ENCODE measurements at regions not wholly inside any gene's neighbourhood (a gene's known extent, or its start where the extent isn't known, plus 50 kb on each side); places are given as distances from the start of the nearest gene placed in this dataset.

DNA sequence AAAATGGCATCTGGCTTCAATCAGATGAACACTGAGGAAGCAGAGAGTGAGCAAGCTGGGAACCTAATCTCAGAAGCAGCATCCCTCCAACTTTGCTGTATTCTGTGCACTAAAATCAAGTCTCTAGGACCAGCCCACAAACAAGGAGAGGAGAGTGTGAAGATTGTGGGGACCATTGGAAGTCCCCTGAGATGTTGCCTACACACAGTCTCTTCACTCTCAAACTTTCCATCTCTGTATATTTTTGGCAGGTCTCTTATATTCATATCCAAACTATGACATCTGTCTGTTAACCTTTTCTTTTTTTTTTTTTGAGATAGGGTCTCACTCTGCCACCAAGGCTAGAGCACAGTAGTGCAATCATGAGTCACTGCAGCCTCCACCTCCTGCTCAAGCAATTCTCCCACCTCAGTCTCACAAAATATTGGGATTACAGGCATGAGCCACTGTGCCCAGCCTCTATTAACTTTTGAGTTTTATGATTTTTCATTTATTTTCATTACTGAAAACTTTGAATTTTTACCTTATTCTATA, 1096.4 kb downstream of the TBC1D22A start:
- no peak for DNase-seq (ENCODE audit: low read depth)

DNA sequence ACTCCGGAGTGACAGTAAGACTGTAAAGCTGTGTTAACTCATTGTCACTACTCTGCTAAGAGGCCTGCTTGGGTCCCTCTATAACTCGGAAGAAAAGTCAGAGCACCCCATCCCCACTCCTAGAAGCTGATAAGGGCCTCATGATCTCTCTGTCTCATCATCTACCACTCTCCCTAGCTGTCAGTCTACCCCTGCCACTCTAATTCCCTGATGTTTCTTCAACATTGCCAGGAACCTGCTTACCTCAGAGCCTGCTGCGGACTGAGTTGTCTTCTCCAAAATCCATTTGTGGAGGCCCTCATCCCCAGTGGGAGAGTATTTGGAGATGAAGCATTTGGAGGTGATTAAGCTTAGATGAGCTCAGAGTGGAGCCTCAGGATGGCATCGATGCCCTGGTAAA, 1092.2 kb downstream of the TBC1D22A start:
- DNase-seq (ENCODE audit: low read depth): no peak

DNA sequence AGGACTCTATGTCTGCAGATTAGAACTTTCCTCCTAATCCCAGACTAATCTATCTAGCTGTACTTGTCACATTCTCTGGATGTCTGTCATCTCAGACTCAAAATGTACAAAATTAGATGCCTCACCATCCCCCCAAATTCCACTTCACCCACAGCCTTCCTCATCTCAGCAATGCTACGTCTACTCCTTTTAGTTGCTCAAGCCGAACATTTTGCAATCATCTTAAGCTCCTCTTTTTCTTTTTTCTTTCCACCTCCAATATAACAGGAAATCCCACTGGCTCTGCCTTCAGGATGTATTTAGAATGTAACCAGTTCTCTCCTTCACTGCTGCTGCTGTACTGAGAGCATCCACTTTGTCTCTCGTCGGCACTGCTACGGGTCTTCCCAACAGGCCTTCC, 1091.8 kb downstream of the TBC1D22A start:
- no peak for DNase-seq (ENCODE audit: low read depth)

DNA sequence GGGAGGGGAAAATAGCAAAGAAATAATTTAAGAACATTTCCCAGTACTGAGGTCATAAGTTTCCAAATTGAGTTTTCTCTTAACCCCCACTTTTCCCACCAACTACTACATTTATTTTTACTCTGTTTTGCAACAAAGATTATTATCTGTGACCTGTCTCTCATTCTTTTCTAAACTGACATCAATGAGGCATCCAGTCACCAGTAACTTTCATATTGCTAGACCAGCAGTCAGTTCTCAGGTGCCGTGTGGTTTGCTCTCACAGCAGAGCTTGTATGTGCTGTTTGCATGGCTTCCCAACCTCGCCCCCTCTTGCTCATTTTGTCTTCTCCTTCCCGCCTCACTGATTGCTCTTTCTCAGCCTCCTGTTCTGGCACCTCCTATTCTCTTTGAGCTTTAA, 1091.3 kb downstream of the TBC1D22A start:
- no peak for DNase-seq (ENCODE audit: low read depth)

DNA sequence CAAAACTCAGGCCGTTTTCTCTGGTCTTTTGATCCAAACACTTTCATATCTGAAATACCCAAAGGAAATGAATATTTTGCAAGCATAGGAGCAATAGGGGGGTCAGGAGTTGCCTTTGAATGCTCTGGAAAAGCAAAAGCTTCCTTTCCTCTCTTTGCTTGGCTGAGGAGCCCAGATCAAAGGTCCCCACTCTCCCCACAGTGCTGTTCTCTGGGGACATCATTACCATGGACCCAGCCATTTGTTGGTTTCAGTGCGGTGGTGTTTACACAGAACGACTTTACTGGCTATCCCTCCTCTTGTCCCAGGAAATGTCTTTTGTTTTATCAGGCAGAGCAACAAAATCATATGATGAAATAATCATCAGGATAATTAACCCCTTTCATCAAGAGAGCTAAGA, 1089.1 kb downstream of the TBC1D22A start:
- no peak for DNase-seq (ENCODE audit: low read depth)

DNA sequence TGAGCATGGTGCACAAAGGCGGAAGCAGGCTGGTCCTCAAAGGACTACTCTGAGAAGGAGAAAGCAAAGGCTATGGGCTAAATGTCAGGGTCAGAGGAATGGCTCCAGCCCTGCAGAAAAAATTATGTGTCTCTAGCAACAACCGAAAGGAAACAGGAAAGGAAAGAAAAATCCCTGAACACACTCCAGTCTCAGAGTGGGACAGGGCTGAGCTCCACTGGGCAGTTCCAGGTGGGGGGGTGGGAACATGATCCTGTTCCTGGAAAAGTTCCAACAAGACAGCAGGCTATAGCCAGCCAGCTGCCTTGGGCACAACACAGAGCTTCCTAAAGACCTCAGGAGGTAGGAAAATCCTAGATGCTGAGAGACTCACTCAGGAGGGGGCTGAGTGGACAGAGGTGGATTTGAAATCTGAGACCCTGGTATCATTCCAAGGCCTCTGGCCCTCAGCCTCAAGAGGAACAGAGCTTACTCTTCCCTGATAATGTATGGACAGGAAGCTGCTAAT, 1088.2 kb downstream of the TBC1D22A start:
- no peak for DNase-seq (ENCODE audit: low read depth)

DNA sequence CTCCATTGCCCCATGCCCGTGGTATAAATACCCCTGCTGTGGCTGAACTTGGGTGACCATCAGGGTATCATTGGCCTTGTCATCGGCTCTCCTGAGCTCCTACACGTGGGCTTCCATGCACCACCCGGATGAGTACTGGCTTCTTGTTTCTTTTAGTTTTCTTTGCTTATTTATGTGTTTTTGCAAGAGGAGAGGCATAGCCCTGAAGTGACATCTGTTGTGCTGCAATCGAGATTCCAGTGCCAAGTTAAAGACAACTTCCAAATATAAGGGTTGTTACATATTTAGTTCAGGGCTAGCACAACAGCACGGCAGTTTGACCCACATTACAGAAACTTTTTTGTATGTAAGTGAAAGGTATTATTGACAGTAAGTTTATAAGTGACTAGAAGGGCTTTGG, 1087.1 kb downstream of the TBC1D22A start:
- no peak for DNase-seq (ENCODE audit: low read depth)

DNA sequence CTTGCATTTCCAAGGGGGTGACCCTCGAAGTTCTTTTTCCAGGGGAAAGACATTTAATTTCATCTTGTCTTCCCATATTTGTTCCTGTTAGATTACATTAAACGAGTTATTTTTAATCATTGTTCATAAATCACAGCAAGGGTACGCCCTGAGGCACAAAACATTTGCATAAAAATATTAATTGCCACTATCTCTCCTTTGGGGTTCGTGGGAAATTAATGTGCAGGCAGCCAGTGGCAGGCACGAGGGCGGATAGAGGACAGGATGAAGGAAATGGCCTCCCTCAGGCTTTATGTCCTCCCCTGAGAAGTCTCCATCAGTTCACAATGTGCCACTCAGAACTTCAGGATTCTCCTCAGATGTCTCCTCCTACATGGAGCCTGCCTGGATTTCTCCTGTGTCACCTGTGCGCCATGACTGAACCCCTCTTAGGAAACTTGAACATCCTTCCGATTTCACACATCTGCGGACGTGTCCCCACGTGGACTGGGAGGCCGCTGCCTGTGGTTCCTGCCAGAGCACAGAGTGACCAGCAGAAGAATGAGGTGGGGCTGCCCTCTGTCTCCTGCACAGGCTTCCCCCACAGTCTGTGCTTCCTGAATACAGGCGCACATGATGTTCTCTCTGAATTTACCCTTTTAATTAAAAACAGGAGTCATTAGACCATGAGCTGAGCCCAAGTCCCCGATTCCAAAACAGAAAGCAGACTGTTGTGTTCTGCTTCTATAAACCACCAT, 1085.9 kb downstream of the TBC1D22A start:
- no peak for DNase-seq (ENCODE audit: low read depth)

DNA sequence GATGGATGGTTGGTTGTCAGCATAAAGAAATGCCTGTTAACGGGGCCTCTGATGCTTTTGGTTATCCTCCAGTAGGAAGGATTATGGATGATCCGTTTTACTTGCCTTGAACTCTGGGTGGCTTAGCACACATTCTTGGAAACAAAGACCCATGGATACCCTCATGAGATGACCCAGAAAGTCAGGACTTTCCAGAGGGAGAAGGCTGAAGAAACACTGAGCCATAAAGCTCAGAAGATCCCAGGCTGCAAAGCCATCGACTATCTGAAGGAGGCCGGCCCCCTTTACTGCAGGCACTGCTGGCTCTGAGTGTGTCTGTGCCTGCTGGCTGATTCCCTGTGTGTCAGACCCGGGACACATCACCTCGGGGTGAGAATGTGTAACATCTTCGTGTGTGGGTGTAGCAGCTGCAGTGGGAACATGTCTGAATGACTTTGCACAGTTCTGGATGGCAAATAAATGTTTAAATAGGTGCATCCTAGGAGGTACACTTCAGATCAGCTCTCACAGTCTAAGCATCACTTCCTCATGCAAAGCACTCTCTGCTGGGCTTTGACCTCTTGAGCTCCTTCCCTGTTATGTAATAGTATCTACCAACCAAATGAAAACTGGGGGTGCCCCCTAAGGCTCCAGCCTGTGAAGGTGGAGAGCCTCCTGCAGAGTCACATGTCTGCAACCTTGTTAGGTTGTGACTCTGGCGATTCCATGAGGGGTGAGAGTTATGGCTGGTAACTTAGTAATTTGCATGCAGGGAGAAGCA, 1084.9 kb downstream of the TBC1D22A start:
- no peak for DNase-seq (ENCODE audit: low read depth)

DNA sequence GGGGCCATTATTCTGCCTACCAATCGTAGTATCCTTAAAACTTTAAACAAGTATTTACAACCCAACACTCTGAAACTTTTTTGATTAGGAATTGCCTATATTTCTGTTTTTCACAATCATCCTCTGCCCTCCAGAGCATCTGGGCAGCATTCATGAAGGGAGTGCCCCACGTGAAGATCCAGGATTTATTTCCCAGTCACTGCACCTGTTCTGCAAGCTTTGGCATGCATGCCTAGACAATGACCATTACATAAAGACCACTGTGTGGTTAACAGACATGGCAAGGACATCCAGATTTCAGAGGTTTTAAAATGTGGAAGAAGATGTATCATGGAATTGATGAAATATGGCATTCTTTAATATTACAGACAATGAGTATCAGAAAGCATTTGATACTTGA, 1083.8 kb downstream of the TBC1D22A start:
- no peak for DNase-seq (ENCODE audit: low read depth)

DNA sequence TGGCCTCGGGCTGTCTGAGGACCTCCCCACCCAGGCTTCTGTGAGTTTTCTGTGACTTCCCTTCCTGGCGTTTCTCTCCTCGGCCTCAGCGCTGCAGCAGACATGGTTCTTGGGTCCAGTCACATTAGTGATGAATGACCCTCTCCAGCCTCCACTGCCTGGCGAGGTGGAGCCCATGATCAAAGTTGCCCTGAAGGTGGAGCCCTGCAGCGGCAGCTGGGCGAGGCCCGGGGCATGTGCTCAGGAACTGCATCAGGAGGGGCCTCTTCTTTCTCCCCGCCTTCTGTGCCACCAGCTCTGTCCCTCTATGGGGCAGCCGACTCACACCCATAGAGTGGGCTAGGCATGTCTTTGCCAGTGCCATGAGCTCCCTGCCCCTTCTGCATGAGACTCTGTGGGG, 1079.7 kb downstream of the TBC1D22A start:
- no peak for DNase-seq (ENCODE audit: low read depth)

DNA sequence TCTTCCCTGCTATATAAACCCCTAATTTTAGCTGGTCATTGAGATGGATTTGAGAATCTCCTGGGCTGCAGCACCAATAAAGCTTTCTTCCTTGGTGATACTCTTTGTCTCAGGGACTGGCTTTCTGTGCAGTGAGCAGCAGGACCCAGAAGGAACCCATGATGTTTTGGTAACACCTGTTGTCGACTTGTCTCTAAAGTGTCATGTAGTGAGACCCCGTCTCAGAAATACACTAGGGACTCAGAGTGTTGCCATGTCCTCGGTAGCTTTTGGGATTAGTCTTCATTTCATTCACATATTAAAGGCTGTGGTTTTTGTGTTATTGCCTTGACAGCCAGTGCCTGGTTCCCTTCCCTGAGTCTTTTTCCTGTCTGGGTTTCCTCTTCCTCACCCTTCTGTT, 1078.7 kb downstream of the TBC1D22A start:
- no peak for DNase-seq (ENCODE audit: low read depth)

DNA sequence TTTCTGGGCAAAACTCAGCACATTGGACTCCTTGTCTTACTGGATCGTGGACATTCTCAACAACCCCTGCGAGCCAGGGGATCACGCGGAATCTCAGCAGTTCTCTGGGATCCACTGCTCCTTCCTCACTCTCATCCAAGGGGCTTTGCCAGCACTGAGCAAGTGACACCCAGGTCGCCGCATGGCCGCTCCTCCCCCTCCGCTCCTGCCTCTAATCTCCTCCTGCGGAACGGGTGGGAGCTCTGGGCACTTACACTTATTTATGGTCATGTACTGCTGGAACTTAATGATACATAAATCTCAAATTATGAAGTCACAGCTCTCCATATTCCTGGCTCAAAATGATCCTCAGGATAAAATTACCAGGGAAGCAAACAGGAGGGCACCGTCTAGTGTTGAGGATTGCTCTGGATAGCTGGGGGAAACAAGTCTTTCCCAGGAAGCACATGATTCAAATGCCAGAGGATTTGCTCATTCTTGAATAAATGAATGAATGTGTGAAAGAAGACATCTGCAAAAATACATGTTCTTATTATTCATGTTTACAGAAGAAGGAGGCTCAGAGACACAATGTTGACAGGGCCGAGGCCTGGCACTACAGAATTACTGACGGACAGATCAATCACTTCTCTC, 1077.3 kb downstream of the TBC1D22A start:
- DNase-seq (ENCODE audit: low read depth): no peak

DNA sequence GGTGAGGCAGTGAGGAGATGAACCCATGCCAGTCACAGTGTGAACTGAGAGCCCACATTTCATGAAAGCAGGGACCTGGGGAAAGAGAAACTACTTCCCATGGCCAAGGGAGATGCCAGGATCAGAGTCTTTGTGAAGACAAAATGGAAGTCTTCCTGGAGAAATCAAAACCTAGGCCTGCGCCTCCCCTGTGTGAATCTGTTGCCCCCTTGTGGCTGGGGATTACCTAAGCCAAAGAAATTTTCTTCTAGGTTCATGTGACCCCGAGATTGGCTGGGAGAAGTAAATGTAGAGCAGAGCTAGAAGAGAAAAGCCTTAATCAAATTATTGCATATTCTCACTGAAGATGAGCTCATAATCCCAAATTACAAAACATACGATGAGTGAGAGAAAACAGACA, 1075.3 kb downstream of the TBC1D22A start:
- DNase-seq (ENCODE audit: low read depth): no peak

DNA sequence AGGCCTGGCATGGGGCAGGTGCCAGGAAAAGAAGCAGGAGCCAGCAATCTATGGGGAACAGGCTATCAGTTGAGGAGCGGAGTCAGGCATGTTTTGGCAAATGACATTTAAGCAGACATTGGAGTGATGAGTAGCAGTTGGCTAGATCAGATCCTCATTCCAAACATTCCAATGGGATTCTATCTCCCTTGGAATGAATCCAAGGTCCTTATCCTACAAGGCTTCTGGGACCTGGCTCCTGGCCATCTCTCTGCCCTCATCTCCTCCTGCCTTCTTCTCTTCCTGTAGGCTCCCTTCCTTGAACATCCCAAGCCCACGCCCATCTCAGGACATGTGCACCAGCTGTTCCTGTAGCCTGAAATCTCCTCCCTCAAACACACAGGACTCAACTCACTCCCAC, 1074.5 kb downstream of the TBC1D22A start:
- no peak for DNase-seq (ENCODE audit: low read depth)

DNA sequence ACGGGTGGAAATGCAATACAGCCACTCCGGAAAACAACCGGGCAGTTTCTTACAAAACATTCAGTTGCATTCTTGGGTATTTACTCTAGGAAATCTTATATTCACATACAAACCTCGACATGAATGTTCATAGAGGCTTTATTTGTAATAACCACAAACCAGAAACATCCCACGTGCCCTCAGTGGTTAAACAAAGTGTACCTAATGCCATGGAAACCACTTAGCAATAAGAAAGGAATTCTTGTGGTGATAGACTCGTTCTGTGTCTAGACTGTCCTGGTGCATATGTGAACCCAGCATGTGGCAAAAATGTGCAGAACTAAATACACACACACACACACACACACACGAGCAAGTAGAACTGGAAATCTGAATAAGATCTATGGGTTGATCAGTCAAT, 1073.3 kb downstream of the TBC1D22A start:
- no peak for DNase-seq (ENCODE audit: low read depth)

DNA sequence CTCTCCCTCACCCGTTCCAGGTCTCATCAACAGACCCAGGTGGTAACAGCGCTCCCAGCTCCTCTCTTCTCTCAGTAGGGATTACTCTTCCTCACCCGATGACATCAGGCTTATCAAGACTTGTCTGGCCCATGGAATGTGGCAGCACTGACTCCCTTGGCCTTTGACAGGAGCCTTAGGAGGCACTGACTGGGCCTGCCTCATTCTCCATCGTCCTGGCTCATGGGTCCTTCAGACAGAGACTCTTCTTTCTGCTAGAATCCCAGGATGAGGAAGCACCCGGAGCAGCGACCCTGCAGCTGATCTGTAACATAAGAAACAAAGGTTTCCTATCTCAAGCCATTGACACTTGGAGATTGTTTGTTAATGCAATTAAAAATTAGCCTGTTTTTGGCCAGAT, 1063.6 kb downstream of the TBC1D22A start:
- DNase-seq (ENCODE audit: low read depth): no peak

DNA sequence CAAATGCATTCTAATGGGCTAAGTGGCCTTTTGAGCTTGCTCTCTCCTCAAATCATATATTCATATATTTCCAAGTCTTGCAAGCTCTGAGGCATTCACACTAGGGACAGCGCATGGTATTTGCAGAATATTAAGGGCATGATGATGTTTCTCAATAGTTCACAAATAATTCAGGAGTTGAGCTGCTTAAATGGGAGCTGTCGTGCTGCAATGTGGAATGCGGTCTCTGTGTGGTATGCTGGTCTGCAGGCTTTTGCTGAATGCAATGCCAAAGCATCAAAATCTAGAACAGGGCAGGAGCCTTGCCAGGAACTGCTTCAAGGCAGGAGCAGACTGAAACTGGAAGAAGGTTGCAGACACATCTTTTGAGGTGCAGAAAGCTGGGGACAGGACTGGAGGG, 1060.0 kb downstream of the TBC1D22A start:
- no peak for DNase-seq (ENCODE audit: low read depth)

DNA sequence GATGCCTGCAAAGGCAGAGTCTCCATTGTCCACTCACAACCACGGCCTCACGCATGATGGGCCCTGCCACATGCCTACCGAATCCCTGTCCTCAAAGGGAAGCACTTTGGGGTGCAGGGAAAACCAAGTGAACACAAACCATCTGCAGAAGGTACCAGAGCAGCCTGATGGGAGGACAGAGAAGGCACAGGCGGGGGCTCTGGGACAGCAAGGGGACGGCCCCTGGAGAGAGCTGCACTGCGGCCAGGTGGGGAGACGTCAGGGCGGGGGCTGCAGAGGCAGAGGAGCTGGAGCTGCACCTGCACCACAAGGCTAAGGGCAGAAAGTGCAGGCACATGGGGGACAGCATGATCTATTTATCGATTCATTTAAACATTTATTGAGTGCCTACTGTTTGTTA, 1056.0 kb downstream of the TBC1D22A start:
- no peak for DNase-seq (ENCODE audit: low read depth)

DNA sequence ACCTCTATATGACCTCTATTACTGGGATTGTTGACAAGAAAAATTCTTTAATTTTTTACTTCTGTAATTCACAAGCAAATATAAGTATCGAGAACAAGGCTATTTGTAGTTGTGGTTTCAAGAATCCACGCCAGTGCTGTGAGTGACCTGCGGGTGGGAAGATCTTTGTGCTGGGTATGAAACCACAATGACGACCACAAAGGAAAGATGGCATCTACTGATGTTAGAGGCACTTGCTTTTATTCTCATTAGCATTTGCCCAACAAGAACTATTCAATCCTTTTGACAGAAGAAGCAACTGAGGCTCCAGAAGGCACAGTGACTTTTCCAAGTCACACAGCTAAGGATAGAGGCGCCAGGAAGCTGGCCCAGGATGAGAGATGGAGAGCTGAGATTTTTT, 1054.9 kb downstream of the TBC1D22A start:
- DNase-seq (ENCODE audit: low read depth): no peak

DNA sequence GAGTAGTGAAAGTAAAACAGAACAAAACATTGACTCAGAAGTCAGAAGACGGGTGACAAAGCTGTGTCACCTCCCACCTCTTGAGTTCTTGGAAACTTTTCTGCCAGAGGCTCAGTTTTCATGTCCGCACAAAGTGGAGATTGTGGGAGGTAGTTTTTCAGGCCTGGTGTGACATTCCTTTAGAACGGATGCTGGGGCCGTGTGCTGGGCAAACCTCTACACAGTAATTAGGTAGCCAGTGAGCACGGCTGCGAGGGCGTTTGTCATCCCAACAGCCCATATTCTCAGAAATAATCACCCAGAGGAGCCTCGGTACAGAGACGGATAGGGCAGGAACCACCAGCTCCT, 1054.4 kb downstream of the TBC1D22A start:
- no peak for DNase-seq (ENCODE audit: low read depth)

DNA sequence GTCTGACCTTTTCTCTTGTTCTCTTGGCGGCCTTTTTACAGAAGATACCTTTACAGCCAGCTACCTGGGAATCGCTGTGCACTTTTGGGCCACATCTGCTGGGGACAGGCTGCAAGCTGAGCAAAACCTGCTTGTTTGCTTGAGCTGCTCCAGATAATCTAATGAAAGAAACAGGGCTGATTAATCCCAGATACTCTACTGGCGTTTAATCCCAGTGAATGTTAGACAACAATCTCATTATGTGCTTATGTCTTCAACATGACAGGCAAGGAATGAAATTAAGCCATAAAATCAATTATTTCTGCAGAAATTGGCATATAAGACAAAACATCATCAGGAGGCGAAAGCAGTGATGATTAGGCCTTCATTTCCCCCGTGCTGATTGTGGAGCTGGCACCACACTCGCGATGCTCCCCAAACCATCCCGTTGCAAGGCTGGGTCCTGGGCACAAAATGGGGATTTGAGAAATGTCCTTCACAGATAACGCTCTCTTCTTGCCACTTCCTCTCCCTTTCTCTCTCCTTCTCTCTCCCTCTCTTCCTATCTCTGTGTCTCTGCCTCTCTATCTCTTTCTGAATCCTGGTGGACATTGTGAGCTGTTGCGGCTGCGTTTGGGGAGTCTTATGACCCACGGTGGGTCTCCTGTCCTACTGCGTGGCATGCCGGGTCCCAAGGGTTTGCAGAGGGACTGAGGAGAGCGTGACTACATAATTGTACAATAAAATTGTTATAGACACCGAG, 1053.8 kb downstream of the TBC1D22A start:
- DNase-seq (ENCODE audit: low read depth): no peak
